H1 (cell line): ENCODE measurements at regions not wholly inside any gene's neighbourhood (a gene's known extent, or its start where the extent isn't known, plus 50 kb on each side); places are given as distances from the start of the nearest gene placed in this dataset.

Experiments
- CTCF ChIA-PET: fragments of 300-600 bp; sonication (Branson Sonifier 250); formaldehyde crosslinking; loops from one replicate; lab custom pipeline; 2021; ENCODE audit not compliant: partially characterized antibody; lab: Charles Lee
- POLR2A ChIA-PET: fragments of 300-600 bp; sonication (Branson Sonifier 250); formaldehyde crosslinking; loops from one replicate; lab custom pipeline; 2021; ENCODE audit warnings: inconsistent platforms; ENCODE audit not compliant: partially characterized antibody; lab: Charles Lee
- DNase-seq, 2 experiments: peaks; one replicate each; pipeline versions ENCODE4 v3.0.0 to v3.0.0-alpha.2; 2010 to 2022; ENCODE audit warnings: low spot score in 2 of 2, low read depth in 1 of 2, mixed read lengths in 1 of 2
- FAIRE-seq: peaks from 2 replicates; lab custom pipeline; 2011; peaks lifted over from hg19 to GRCh38; lab: Jason Lieb, UNC
- H2AFZ ChIP-seq: 2 replicates; pipeline ENCODE4 v1.8.1; 2012; ENCODE audit warnings: low read length, inconsistent platforms
- H2AK5ac ChIP-seq: 2 replicates; pipeline ENCODE4 v1.6.1; 2013; ENCODE audit warnings: low read depth, low read length
- H2BK120ac ChIP-seq: replicated peaks from 2 replicates; pipeline ENCODE3; 2013; ENCODE audit warnings: low read depth, low read length, inconsistent platforms
- H2BK12ac ChIP-seq: 2 replicates; pipeline ENCODE4 v1.6.1; 2013; ENCODE audit warnings: low read depth, low read length
- H2BK15ac ChIP-seq: 2 replicates; pipeline ENCODE4 v1.6.1; 2013; ENCODE audit warnings: low read length
- H2BK20ac ChIP-seq: 2 replicates; pipeline ENCODE4 v1.6.1; 2013; ENCODE audit warnings: low read length
- H2BK5ac ChIP-seq: 2 replicates; pipeline ENCODE4 v1.6.1; 2013; ENCODE audit warnings: low read depth, low read length
- H3K14ac ChIP-seq: 2 replicates; pipeline ENCODE4 v1.6.1; 2013; ENCODE audit warnings: inconsistent platforms; ENCODE audit not compliant: insufficient read length
- H3K18ac ChIP-seq: 2 replicates; pipeline ENCODE4 v1.6.1; 2013; ENCODE audit warnings: low read length; ENCODE audit errors: extremely low read depth
- H3K23ac ChIP-seq: 2 replicates; pipeline ENCODE4 v1.6.1; 2013; ENCODE audit warnings: inconsistent platforms; ENCODE audit not compliant: insufficient read length
- H3K23me2 ChIP-seq: 2 replicates; pipeline ENCODE4 v1.6.1; 2013; ENCODE audit warnings: low read depth, low read length
- H3K27ac ChIP-seq: 2 replicates; pipeline ENCODE4 v1.6.1; 2011; ENCODE audit warnings: low read depth, low read length, inconsistent platforms
- H3K27me3 ChIP-seq, 4 experiments: replicated peaks in 1 of 4; 1 replicate in 1 of 4; 2 replicates in 3 of 4; pipeline versions ENCODE4 v1.6.1 to v1.8.1; 2011 to 2013; ENCODE audit warnings: low read length in 3 of 4, mild to moderate bottlenecking in 3 of 4, inconsistent platforms in 2 of 4, mixed read lengths in 2 of 4, moderate library complexity in 1 of 4; ENCODE audit not compliant: control insufficient read depth in 3 of 4, insufficient read depth in 3 of 4; ENCODE audit errors: extremely low read depth in 1 of 4
- H3K36me3 ChIP-seq, 4 experiments: 2 replicates each; pipeline versions ENCODE4 v1.6.1 to v1.8.1; 2011 to 2013; ENCODE audit warnings: mild to moderate bottlenecking in 4 of 4, low read length in 3 of 4, moderate library complexity in 2 of 4, control low read depth in 1 of 4, inconsistent platforms in 1 of 4; ENCODE audit not compliant: insufficient read depth in 4 of 4, control insufficient read depth in 2 of 4
- H3K4ac ChIP-seq: replicated peaks from 2 replicates; pipeline ENCODE3; 2013; ENCODE audit warnings: low read length, low read depth, mixed read lengths, inconsistent platforms; ENCODE audit not compliant: insufficient read length
- H3K4me1 ChIP-seq, 4 experiments: replicated peaks in 1 of 4; 1 replicate in 1 of 4; 2 replicates in 3 of 4; pipeline versions ENCODE4 v1.6.1 to v1.8.1; 2011 to 2013; ENCODE audit warnings: low read length in 3 of 4, inconsistent platforms in 2 of 4, mixed read lengths in 1 of 4; ENCODE audit not compliant: insufficient read depth in 4 of 4, control insufficient read depth in 3 of 4
- H3K4me2 ChIP-seq, 2 experiments: 2 replicates each; pipeline versions ENCODE4 v1.6.1 to v1.8.1; 2011 to 2013; ENCODE audit warnings: low read depth in 2 of 2, low read length in 2 of 2, control low read depth in 1 of 2, inconsistent platforms in 1 of 2, mild to moderate bottlenecking in 1 of 2; ENCODE audit not compliant: insufficient read depth in 1 of 2
- H3K4me3 ChIP-seq, 4 experiments: fragments of 200-600, 300-600 bp in 1 of 4; sonication (generic), shearing (Covaris generic), sonication (Bioruptor Twin) in 1 of 4; 2 replicates each; pipeline versions ENCODE4 v1.5.1 to v1.8.1; 2011 to 2016; ENCODE audit warnings: low read length in 4 of 4, low read depth in 3 of 4, control low read depth in 2 of 4, inconsistent platforms in 2 of 4, mild to moderate bottlenecking in 2 of 4, mixed read lengths in 1 of 4, moderate library complexity in 1 of 4; ENCODE audit not compliant: insufficient read depth in 2 of 4; ENCODE audit errors: extremely low read depth in 1 of 4
- H3K56ac ChIP-seq: replicated peaks from 2 replicates; pipeline ENCODE3; 2013; ENCODE audit warnings: low read depth, mild to moderate bottlenecking, mixed read lengths, low read length, inconsistent platforms; ENCODE audit not compliant: insufficient read length
- H3K79me1 ChIP-seq: 2 replicates; pipeline ENCODE4 v1.6.1; 2013; ENCODE audit warnings: low read depth, low read length, control low read depth
- H3K79me2 ChIP-seq, 2 experiments: 2 replicates each; pipeline versions ENCODE4 v1.6.1 to v1.8.1; 2012 to 2013; ENCODE audit warnings: low read length in 2 of 2, mild to moderate bottlenecking in 2 of 2, inconsistent platforms in 1 of 2; ENCODE audit not compliant: insufficient read depth in 2 of 2, control insufficient read depth in 1 of 2
- H3K9ac ChIP-seq, 4 experiments: replicated peaks in 1 of 4; 1 replicate in 1 of 4; 2 replicates in 3 of 4; pipeline versions ENCODE4 v1.6.1 to v1.8.1; 2011 to 2013; ENCODE audit warnings: low read depth in 3 of 4, low read length in 3 of 4, control low read depth in 2 of 4, mild to moderate bottlenecking in 2 of 4, moderate library complexity in 2 of 4, inconsistent platforms in 1 of 4; ENCODE audit errors: extremely low read depth in 1 of 4
- H3K9me3 ChIP-seq, 2 experiments: 2 replicates each; pipeline versions ENCODE4 v1.6.1 to v1.8.1; 2012 to 2013; ENCODE audit warnings: mild to moderate bottlenecking in 2 of 2, moderate library complexity in 2 of 2, control low read depth in 1 of 2, inconsistent platforms in 1 of 2, low read depth in 1 of 2, low read length in 1 of 2, mixed read lengths in 1 of 2; ENCODE audit not compliant: insufficient read depth in 2 of 2
- H4K20me1 ChIP-seq, 2 experiments: replicated peaks in 1 of 2; 2 replicates each; pipeline versions ENCODE3 to v1.8.1; 2011 to 2013; ENCODE audit warnings: inconsistent platforms in 2 of 2, low read length in 2 of 2, mild to moderate bottlenecking in 1 of 2; ENCODE audit not compliant: insufficient read depth in 2 of 2, control insufficient read depth in 1 of 2
- H4K5ac ChIP-seq: 2 replicates; pipeline ENCODE4 v1.6.1; 2013; ENCODE audit warnings: low read length, low read depth, mixed read lengths, inconsistent platforms; ENCODE audit not compliant: insufficient read length
- H4K8ac ChIP-seq: 2 replicates; pipeline ENCODE4 v1.8.0; 2013; ENCODE audit warnings: mild to moderate bottlenecking, moderate library complexity, low read length, inconsistent platforms; ENCODE audit not compliant: insufficient read depth; ENCODE audit errors: extremely low read depth
- H4K91ac ChIP-seq: replicated peaks from 2 replicates; pipeline ENCODE3; 2013; ENCODE audit warnings: low read length, mixed read lengths, inconsistent platforms; ENCODE audit not compliant: insufficient read length
- TCF12 ChIP-seq: IDR thresholded peaks from 2 replicates; pipeline ENCODE4 v1.6.1; 2011; ENCODE audit warnings: low read depth, mild to moderate bottlenecking, low read length
- WGBS, 2 experiments: shearing (Covaris generic) in 1 of 2; methylation state at CpG; one replicate each; pipeline versions ENCODE4 v1.1.6 to v1.1.7; 2013 to 2015; ENCODE audit warnings: low lambda C conversion rate in 2 of 2, mixed read lengths in 2 of 2, inconsistent platforms in 1 of 2, low coverage in 1 of 2, missing lambda C conversion rate in 1 of 2; ENCODE audit not compliant: insufficient replicate concordance in 2 of 2, insufficient coverage in 1 of 2, insufficient read length in 1 of 2; ENCODE audit errors: extremely low coverage in 1 of 2, missing lambda C conversion rate in 1 of 2; 5-methylcytosine and 5-hydroxymethylcytosine counted together
- TF ChIP-seq, protein P1 (sequence below): IDR thresholded peaks from 2 replicates; pipeline ENCODE4 v1.6.1; 2012; ENCODE audit warnings: inconsistent platforms

DNA sequence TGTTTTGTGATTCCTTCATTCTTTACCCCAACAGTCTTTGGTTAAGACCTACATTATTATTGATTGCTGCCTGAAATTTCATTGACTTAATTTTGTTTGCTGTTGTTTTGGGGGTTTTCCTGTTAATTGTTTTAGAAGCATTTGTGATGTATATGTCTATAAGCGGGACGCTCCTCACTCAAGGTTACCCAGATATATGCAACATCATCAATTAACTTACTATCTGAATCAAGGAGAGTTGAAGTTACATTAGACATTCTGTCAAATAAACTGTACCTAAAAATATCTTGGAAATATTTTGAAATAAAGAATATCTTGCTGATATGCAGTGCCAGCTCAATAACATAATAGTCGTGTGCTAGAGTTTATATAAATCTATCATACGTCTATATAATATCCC, 125.9 kb upstream of the CDH18 start:
- Histone ChIP-seq H4K20me1 (no peaks in the 10 kb centered on the region), H4K8ac (no peak overlapping the region), H3K9ac (no peak overlapping the region), H2AK5ac (no peak overlapping the region), H3K23ac (no peak overlapping the region), H2BK15ac (no peak overlapping the region), H3K56ac (no peak overlapping the region), H3K23me2 (no peaks in the 10 kb centered on the region)
- FAIRE-seq, result no peak
- POLR2A ChIA-PET, result no interaction called here
- TF ChIP-seq, protein P1, sequence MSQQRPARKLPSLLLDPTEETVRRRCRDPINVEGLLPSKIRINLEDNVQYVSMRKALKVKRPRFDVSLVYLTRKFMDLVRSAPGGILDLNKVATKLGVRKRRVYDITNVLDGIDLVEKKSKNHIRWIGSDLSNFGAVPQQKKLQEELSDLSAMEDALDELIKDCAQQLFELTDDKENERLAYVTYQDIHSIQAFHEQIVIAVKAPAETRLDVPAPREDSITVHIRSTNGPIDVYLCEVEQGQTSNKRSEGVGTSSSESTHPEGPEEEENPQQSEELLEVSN, result no peak
- no peak for TF ChIP-seq TCF12
- TF ChIP-seq, all 59 proteins: peak for 0
- Histone ChIP-seq H4K91ac (no peak overlapping the region), H3K79me2 (no peaks in the 10 kb centered on the region), H3K4me1 (peaks cover 0 to 3% (median 0%) of the 10 kb centered on the region in 4 experiments; a peak in 2 of 7 replicates), H2BK5ac (no peak overlapping the region), H3K27ac (no peak overlapping the region), H3K14ac (no peak overlapping the region), H3K79me1 (no peaks in the 10 kb centered on the region), H4K5ac (no peak overlapping the region), H3K9me3 (no peaks in the 10 kb centered on the region), H3K4me2 (no peak overlapping the region), H3K4me3 (no peak overlapping the region), H2BK120ac (no peak overlapping the region), H2AFZ (no peak overlapping the region), H3K27me3 (no peaks in the 10 kb centered on the region), H3K4ac (no peak overlapping the region), H3K36me3 (no peaks in the 10 kb centered on the region), H2BK12ac (no peak overlapping the region), H2BK20ac (no peak overlapping the region), H3K18ac (no peak overlapping the region)
- no peak for DNase-seq
- 96% methylated on average over 4 of the region's 4 CpGs; no CpG with 5 or more reads in 1 of the 2 experiments for WGBS, 2 experiments
- CTCF ChIA-PET, result no interaction called here
